ENCODE measurements at regions not wholly inside any gene's neighbourhood (a gene's known extent, or its start where the extent isn't known, plus 50 kb on each side); places are given as distances from the start of the nearest gene placed in this dataset.

DNA sequence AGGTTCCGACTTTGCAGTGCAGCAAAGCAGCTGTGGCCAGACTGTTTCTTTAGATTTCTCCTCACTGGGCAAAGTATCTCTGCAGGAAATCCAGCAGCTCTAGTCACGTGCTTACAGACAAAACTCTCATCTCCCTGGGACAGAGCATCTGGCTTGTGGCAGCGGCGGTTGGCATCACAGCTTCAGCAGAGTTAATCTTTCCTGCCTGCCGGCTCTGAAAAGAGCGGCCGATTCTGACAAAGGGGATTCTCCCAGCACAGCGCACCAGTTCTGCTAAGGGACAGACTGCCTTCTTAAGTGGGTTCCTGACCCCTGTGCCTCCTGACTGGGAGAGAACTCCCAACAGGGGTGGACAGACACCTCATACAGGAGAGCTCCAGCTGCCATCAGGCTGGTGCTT is 1357.3 kb upstream of the TENM4 start:
- no peak for TF ChIP-seq POLR2A (IDR thresholded peaks at IDR 0.05; ENCODE audit: low read length)
- TF ChIP-seq GATA1 (IDR thresholded peaks at IDR 0.05; ENCODE audit: low read depth, low read length), result no peak
